Ascending aorta (tissue), 2 donors: ENCODE measurements at regions not wholly inside any gene's neighbourhood (a gene's known extent, or its start where the extent isn't known, plus 50 kb on each side); places are given as distances from the start of the nearest gene placed in this dataset.

Source experiments
- DNase-seq, 2 donors: peaks; one replicate each; pipeline ENCODE4 v3.0.0-alpha.2; 2019; ENCODE audit warnings: low spot score in 2 of 2
- H3K27ac ChIP-seq, 2 donors: fragments of 200-600 bp; sonication (generic); one replicate each; pipeline ENCODE4 v1.5.1; 2016 to 2017; ENCODE audit warnings: mild to moderate bottlenecking in 1 of 2
- H3K27me3 ChIP-seq: fragments of 200-600 bp; sonication (generic); one replicate; pipeline ENCODE4 v1.5.1; 2017
- H3K36me3 ChIP-seq, 2 donors: fragments of 200-600 bp; sonication (generic); one replicate each; pipeline ENCODE4 v1.5.1; 2016
- H3K4me1 ChIP-seq, 2 donors: fragments of 200-600 bp; sonication (generic); one replicate each; pipeline ENCODE4 v1.5.1; 2016 to 2017; ENCODE audit warnings: mild to moderate bottlenecking in 1 of 2
- H3K4me3 ChIP-seq, 2 donors: fragments of 200-600 bp; sonication (generic); one replicate each; pipeline ENCODE4 v1.5.1; 2016 to 2017; ENCODE audit warnings: mild to moderate bottlenecking in 1 of 2
- H3K9me3 ChIP-seq, 2 donors: fragments of 200-600 bp; sonication (generic); one replicate each; pipeline ENCODE4 v1.5.1; 2016
- intact Hi-C: fragments of 100-400 bp; cut with DNase I; formaldehyde crosslinking; loops from one replicate; pipeline ENCODE4 v1.15.1; 2023
- TF ChIP-seq, protein P1 (sequence below), 3 experiments: fragments of 200-600 bp in 2 of 3; fragments of 450-650 bp in 1 of 3; sonication (generic) in 2 of 3; IDR thresholded peaks; one replicate each; pipeline ENCODE4 v1.5.1; 2016 to 2019; ENCODE audit warnings: antibody characterized with exemption in 3 of 3, mild to moderate bottlenecking in 1 of 3, moderate library complexity in 1 of 3

DNA sequence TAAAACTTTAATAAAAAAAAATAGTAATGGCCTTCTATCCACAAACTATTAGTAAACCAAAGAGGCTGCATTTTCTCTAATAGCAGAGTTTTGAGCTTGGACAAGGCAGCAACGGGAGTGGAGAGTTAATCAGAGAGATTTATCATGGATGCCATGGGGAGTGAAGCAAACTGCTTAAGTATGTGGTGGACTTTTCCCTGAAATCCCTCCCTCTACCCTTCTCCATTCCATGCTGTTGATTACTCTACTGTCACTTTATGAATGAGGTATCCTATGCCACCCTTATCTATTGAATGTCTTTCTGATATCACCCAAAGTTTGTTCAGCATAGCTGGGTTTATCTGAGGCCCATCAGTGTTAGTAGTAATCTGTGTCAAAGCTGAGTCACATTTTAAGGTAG lies 335.6 kb upstream of the TRAM1L1 start:
- intact Hi-C loops, result no loop called here

DNA sequence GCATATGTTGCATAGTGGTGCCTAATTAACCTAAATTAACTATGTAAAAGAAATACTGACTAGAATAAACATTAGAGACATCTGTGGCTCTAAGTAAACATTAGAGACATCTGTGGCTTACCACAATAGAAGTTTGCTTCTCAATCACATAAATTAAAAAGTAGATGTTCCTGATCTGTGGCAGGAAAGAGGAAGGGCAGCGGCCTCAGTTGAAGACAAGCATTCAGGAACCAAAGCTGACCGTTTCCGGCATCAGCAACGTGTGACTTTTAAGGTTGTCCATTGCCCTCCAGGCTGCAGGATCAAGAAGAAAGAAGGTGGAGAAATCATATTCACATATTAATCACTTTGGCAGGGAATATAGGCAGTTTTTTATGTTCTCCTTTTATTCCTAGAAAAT lies 336.3 kb upstream of the TRAM1L1 start:
- intact Hi-C loops, result no loop called here
- Histone ChIP-seq H3K4me1 (no peaks in the 10 kb centered on the region), H3K9me3 (no peaks in the 10 kb centered on the region), H3K27ac (no peak overlapping the region), H3K27me3 (no peaks in the 10 kb centered on the region), H3K4me3 (no peak overlapping the region), H3K36me3 (no peaks in the 10 kb centered on the region)
- DNase-seq, result no peak
- TF ChIP-seq, protein P1, sequence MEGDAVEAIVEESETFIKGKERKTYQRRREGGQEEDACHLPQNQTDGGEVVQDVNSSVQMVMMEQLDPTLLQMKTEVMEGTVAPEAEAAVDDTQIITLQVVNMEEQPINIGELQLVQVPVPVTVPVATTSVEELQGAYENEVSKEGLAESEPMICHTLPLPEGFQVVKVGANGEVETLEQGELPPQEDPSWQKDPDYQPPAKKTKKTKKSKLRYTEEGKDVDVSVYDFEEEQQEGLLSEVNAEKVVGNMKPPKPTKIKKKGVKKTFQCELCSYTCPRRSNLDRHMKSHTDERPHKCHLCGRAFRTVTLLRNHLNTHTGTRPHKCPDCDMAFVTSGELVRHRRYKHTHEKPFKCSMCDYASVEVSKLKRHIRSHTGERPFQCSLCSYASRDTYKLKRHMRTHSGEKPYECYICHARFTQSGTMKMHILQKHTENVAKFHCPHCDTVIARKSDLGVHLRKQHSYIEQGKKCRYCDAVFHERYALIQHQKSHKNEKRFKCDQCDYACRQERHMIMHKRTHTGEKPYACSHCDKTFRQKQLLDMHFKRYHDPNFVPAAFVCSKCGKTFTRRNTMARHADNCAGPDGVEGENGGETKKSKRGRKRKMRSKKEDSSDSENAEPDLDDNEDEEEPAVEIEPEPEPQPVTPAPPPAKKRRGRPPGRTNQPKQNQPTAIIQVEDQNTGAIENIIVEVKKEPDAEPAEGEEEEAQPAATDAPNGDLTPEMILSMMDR (IDR thresholded peaks at IDR 0.05), result no peak

More for the DNA sequence above, 335.6 kb upstream of the TRAM1L1 start:
- no peak for DNase-seq
- Histone ChIP-seq H3K4me1 (no peaks in the 10 kb centered on the region), H3K36me3 (no peaks in the 10 kb centered on the region), H3K4me3 (no peak overlapping the region), H3K27ac (no peak overlapping the region), H3K9me3 (no peaks in the 10 kb centered on the region), H3K27me3 (no peaks in the 10 kb centered on the region)
- TF ChIP-seq, protein P1 (IDR thresholded peaks at IDR 0.05), result no peak

DNA sequence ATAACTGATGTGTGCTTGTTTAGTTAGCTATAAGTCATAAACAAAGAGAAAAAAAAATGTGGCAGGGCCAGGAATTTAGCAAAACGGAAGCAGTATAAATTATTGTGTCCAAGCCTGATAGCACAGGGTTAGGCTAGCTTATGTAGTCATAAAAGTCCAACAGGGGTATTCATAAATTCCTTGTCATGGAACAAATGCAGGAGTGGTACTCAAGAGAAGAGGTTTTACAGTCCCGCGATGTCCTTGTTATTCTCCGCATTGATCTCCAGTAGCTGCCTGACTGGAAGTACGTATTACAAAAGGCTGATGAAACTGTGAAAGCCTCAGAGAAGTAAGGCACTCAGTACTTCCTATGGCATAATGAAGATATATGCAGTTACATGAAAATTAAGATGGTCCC lies 336.9 kb upstream of the TRAM1L1 start:
- Histone ChIP-seq H3K4me3 (no peak overlapping the region), H3K27ac (no peak overlapping the region), H3K36me3 (no peaks in the 10 kb centered on the region), H3K27me3 (no peaks in the 10 kb centered on the region), H3K9me3 (no peaks in the 10 kb centered on the region), H3K4me1 (no peaks in the 10 kb centered on the region)
- DNase-seq, result no peak
- TF ChIP-seq, protein P1 (IDR thresholded peaks at IDR 0.05), result no peak
- intact Hi-C loops, result no loop called here

DNA sequence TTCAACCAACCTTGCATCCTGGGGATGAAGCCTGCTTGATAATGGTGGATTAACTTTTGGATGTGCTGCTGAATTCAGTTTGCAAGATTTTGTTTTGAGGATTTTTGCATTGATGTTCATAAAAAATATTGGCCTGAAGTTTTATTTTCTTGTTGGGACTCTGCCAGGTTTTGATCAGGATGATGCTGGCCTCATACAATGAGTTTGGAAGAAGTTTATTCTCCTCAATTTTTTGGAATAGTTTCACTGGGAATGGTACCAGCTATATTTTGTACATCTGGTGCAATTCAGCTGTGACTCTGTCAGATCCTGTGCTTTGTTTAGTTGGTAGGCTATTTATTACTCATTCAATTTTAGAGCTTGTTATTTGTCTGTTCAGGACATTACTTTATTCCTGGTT lies 340.3 kb upstream of the TRAM1L1 start:
- Histone ChIP-seq H3K4me3 (no peak overlapping the region), H3K36me3 (no peaks in the 10 kb centered on the region), H3K9me3 (no peaks in the 10 kb centered on the region), H3K27ac (no peak overlapping the region), H3K4me1 (no peaks in the 10 kb centered on the region), H3K27me3 (no peaks in the 10 kb centered on the region)
- TF ChIP-seq, protein P1 (IDR thresholded peaks at IDR 0.05), result no peak
- intact Hi-C loops, result no loop called here
- no peak for DNase-seq

DNA sequence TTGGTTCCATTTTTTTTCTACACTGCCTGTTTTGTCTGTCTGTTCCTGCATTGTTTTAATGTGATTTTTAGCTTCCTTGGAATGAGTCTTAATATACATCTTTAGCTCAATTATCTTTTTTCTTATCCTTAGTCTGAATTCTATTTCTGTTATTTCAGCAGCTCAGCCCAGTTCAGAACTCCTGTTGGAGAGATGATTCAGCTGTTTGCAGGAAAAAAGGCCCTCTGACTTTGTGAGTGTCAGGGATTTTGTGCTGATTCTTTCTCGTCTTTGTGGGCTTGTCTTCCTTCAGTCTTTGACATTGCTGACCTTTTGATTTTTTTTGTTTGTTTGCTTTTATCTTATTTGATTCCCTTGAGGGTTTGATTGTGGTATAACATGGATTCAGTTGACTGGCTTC lies 343.2 kb upstream of the TRAM1L1 start:
- Histone ChIP-seq H3K27ac (no peak overlapping the region), H3K4me3 (no peak overlapping the region), H3K4me1 (no peaks in the 10 kb centered on the region), H3K27me3 (no peaks in the 10 kb centered on the region), H3K9me3 (no peaks in the 10 kb centered on the region), H3K36me3 (no peaks in the 10 kb centered on the region)
- DNase-seq, result no peak
- TF ChIP-seq, protein P1 (IDR thresholded peaks at IDR 0.05), result no peak
- intact Hi-C loops, result no loop called here

DNA sequence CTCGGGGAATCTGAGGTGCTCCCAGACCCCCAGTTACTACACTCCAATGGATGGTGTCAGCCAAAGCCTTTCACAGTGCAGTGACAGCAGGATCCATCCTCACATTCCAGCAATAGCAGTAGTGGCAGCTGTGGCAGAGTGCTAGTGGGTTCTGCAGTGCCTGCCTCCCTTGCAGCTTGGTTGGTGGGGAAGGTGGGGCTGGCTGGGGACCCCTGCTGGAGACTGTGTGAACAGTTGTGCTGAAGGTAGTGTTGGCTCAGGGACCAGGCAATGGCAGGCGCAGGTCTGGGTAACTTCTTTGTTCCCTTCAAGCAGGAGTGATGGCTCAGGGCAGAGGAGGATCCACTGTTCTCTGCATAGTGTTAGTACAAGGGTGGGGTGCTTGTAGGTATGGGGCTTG lies 343.7 kb upstream of the TRAM1L1 start:
- no peak for DNase-seq
- Histone ChIP-seq H3K9me3 (no peaks in the 10 kb centered on the region), H3K4me1 (no peaks in the 10 kb centered on the region), H3K27me3 (no peaks in the 10 kb centered on the region), H3K4me3 (no peak overlapping the region), H3K36me3 (no peaks in the 10 kb centered on the region), H3K27ac (no peak overlapping the region)
- intact Hi-C loops, result no loop called here
- TF ChIP-seq, protein P1 (IDR thresholded peaks at IDR 0.05), result no peak
